ENCODE measurements at regions not wholly inside any gene's neighbourhood (a gene's known extent, or its start where the extent isn't known, plus 50 kb on each side); places are given as distances from the start of the nearest gene placed in this dataset.
"Not testable (repeated sequence)": the region's sequence is repeated elsewhere in the genome, so short reads cannot be mapped to it uniquely, and the experiment has no call there.

DNA sequence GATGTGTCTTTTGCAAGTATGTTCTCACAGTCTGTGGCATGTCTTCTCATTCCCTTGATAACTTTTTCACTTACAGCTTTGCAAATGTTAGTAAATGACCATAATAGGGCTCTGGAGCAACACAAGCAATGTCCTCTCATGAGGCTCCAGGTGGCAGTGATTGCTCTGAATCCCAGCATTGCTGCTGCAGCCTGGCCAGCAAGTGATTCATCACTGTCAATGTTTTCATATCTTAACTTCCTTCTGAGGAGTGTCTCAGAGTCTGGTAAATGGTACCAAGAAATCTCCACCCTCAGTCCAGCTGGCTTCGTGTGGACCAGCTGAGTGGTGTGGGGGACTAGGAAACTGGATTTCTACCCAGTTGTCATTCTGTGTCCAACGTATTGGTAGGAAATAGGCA, 139.6 kb downstream of the MYLK4 start:
- no peak for DNase-seq (ENCODE audit: low read depth in 3 of 3)

DNA sequence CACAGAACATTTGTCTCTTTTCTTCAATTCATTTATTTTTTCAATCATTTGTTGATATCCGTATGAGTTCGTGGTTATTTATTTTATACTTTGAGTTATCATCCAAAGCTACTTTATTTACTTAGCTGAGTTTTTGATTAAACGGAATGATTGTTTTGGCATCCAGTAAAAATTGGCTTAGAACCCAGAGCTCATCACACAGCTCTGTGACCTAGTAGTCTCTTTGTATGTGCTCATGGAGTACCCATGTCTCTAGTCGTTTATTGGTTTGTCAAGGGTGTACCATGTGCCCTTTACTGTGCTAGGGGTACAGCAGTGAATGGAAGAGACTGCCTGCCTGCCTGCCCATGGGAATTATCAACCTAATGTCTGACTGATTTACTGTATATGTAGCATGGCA, 142.2 kb downstream of the MYLK4 start:
- DNase-seq (ENCODE audit: low read depth in 3 of 3), result no peak

DNA sequence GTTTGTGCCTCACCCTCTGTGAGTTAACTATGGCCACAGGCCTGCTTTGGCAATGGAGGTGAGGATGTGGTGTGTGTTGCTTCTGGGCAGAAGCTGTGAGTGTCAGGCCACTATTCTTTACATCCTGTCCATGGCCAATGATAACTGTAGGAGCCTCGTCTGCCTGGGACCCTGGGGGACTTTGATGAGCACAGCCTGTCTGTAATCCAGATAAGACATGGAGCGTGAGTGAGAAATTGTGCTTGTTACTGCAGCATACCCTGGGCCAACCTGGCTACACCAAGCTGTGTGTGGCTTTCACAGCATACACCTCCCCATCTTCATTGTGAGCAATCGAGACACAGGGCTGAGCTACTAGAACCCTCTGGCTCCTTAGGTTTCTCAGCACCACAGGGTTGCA, 150.4 kb downstream of the MYLK4 start:
- no peak for DNase-seq (ENCODE audit: low read depth in 3 of 3)

DNA sequence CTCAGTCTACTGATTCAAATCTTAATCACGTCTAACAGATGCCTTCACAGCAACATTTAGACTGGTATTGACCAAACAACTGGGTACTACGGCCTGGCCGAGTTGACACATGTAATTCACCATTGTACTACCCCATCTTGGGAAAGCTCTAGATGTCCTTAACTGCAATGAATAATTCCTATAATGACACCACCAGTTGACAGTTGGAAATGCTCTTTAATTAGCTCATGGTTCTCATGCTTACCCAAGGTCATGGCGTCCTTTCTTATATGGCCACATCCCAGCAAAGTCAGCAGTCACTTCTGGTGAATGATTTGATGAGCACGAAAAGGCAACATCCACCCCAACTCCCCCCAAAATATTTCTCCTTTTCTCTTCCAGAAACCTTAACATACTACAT, 150.9 kb downstream of the MYLK4 start:
- no peak for DNase-seq (ENCODE audit: low read depth in 3 of 3)

DNA sequence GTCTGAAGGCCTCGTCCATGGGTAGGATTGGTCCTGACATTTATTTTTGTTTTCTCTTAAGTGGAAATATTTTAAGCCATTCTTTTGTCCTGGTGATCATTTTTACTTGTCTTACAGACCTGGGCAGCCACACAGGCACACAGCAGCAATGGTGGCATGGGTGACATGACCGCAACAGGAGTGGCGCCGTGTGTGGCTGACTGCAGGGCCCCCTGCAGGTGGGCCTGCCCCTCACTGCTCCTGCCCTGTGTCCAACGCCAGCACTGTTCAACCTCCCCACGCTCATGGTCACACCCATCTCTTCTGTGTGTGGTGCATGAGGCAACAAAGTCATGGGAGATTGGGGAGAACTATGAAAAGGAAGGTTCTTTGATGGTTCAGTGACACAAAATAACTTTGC, 151.9 kb downstream of the MYLK4 start:
- no peak for DNase-seq (ENCODE audit: low read depth in 3 of 3)

DNA sequence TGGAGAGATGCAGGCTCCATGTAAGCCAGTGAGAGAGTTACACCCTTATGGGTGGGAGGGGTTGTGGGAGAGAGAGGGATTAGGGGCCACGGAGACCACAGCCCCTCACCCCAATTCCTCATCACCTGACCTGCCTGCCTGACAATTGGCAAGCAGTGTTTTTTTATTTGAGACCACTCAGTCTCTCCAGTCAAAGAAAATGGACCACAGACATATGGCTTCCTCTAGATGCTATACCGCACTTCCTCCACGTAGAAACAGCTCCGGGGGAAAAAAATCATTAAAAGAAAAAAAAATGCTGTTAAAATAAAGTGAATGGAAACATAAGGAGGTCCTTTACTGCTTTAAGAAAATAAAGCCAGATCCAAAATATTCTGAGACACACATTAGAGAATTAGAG, 152.7 kb downstream of the MYLK4 start:
- DNase-seq (ENCODE audit: low read depth in 3 of 3), result no peak

DNA sequence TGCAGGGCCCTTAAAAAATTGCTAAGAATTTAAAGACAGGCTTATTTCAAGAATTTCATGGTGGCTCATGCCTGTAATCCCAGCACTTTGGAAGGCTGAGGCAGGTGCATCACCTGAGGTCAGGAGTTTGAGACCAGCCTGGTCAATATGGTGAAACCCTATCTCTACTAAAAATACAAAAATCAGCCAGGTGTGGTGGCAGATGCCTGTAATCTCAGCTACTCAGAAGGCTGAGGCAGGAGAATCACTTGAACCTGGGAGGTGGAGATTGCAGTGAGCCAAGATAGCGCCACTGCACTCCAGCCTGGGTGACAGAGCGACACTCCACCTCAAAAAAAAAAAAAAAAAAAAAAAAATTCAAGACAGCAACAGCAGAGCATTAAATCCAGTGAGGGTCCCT, 153.3 kb downstream of the MYLK4 start:
- DNase-seq (ENCODE audit: low read depth in 3 of 3), result not testable (repeated sequence)

DNA sequence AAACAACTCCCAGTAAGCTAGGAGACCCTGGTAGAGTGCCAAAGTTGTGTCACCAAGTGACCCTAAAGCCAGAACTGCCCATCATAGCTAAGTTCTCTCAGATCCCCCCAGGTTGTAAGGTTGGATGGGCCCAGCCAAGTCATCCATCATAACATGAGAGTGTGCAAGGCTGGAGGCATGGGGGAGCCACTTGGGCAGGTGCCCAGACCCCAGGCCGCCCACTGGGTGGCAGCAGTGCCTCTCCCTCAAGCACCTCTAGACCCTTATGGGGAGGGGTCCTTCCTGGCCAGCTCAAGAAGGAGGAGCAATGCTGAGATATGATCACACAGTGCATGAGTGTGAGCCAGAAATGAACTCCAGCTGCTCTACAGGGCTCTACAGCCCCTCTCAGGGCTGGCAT, 154.5 kb downstream of the MYLK4 start:
- DNase-seq (ENCODE audit: low read depth in 3 of 3), result no peak

DNA sequence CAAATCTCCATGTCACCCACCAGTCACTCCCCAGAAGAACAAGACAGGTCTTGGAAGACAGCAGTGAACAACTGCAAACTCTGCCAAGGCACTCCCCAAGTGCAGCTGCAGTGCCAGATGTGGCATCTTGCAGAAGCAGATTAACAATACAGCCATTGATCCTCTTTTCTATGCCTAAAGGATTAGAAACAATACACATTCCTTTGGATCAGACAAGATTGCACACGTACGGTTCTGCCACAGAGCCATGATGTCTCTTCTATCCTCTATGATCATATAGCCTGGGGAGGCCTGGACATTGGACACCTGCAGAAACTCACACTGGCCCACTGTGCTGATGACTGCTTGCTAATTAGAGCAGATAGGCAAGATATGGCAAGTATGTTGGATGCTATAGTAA, 155.9 kb downstream of the MYLK4 start:
- no peak for DNase-seq (ENCODE audit: low read depth in 3 of 3)

DNA sequence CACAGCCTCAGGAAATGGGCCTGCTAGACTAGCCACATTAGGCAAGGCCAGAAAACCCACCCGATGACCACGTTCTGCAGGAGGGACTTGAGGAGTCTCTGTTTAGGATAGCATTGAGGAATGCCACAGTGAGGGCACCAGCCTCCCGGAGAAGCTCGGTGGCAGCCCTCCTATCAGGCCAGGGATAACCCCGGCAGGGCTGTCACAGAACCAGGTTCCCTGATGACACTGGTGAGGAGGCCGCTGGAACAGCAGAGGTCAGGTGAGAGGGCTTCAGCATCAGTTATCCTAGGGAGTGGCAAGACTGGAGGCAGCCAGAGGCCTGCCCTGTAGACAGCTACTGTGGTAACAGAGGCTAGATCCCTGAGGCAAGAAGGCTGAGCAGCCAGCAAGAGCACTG, 157.6 kb downstream of the MYLK4 start:
- no peak for DNase-seq (ENCODE audit: low read depth in 3 of 3)

DNA sequence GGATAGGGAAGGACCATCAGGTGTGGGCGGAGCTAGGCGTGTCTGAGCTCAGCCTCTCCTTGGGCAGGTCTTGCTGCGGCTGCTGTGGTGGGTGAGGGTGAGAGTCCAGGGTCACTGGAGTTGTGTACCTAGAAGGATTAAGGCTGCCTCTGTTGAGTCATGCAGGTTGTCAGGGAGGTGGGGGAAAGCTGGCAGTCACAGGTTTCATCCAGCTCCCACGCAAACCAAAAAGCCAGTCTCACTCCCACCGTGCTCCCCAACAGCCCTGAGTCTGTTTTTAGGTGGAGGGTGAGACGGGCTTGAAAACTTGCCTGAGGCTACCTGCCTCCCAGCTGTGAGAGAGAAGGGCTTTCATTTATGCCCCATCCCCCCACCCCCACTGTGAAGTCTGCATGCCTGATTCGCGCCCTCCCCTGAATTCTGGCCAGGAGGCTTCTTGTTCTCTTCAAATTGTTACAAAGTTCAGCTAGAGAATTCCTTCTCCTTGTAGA, 161.5 kb downstream of the MYLK4 start:
- DNase-seq (ENCODE audit: low read depth in 3 of 3), result no peak

DNA sequence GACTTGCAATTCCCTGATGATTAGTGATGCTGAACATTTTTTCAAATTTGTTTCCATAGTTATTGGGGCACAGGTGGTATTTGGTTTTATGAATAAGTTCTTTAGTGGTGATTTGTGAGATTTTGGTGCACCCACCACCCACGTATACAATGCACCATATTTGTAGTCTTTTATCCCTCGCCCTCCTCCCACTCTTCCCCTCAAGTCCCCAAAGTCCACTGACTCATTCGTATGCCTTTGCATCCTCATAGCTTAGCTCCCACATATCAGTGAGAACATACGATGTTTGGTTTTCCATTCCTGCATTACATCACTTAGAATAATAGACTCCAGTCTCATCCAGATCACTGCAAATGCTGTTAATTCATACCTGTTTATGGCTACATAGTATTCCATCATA, 167.3 kb downstream of the MYLK4 start:
- no peak for DNase-seq (ENCODE audit: low read depth in 3 of 3)

DNA sequence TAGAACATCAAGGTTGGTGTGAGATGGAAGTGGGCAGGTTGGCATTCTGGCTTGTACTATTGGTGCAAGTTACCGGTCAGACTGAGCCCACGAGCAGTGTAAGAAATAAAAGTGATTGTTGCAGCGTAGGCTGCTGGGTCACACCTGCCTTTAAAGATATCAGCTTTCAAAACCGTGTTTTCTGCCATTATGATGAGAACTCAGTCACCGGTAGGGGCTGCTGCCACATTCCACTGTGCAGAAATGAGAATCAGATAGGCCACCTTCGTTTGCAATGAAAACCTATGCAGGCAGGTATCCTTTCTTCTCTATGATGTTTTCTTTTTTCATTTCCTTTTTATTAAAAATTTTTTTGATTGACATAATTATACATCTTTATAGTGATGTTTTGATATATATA, 168.5 kb downstream of the MYLK4 start:
- DNase-seq (ENCODE audit: low read depth in 3 of 3), result no peak

DNA sequence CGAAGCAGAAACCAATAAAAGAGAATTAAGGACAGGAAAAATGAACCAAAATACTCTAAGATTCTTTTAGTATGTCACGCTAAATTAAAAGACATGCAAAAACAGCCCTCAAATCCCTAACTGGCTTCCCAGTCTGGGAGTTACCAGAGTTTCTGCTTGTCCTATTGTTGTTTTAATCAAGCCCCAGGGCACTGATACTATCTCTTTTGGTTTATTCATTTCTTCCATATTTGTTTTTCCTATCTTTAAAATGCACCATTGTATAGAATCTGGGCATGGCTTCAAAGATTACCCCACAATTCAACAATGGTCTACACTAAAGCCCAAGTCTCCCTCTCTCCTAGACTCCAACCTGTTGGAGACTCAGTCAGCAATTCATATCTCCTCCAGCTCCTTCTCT, 169.1 kb downstream of the MYLK4 start:
- DNase-seq (ENCODE audit: low read depth in 3 of 3), result no peak

DNA sequence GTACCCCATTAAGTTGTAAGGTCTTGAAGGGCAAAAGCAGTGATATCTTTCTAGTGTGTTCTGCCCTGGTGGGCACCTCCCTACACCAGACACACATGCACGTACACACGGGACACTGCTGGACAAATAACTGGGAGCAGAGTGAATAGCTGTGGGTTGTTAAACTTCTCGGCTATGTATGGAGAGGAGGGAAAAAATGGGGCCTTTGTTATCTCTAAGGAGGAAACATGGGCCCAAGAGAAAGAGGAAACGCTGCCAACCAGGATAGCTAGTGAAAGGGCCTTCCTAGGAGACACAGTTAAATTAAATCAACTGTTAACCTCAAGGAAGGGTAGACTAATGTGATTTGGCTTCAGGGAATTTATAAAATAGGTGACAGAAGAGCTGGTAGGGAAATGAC, 169.7 kb downstream of the MYLK4 start:
- DNase-seq (ENCODE audit: low read depth in 3 of 3), result no peak

DNA sequence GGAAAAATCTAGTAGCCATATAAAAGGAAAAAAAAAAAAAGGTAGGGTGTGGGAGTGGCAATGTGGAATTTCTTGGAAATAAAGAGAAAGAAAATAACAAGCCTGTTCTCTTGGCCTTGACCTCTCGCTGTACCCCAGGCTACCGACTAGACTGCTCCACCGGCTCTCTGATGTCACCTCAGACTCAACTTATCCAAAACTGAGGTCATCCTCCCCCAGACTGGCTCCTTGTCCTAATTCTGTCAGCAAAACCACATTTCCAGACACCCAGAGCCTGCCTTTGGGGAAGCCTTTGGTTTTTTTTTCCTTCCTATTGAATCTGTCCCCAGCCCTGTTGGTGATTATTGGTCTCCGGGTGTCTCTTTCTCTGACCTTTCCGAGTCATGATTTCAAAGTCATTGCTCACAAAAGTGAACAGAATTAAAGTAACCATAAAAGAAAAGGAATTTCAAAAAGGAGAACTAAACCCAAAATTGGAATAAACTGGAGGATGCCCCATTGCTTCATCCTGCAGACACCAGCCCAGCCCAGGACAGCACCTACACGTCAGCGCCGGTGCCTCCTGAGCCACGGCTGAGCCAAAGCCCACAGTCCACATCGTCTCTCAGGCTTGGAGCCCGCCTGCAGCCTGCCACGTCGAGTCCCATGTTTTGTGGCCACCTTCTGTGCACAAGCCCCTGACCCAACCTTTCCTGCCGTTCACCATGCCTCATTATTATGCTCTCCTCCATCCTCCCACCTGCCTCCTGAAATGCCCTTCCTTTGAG, 170.7 kb downstream of the MYLK4 start:
- DNase-seq (ENCODE audit: low read depth in 3 of 3), result no peak

DNA sequence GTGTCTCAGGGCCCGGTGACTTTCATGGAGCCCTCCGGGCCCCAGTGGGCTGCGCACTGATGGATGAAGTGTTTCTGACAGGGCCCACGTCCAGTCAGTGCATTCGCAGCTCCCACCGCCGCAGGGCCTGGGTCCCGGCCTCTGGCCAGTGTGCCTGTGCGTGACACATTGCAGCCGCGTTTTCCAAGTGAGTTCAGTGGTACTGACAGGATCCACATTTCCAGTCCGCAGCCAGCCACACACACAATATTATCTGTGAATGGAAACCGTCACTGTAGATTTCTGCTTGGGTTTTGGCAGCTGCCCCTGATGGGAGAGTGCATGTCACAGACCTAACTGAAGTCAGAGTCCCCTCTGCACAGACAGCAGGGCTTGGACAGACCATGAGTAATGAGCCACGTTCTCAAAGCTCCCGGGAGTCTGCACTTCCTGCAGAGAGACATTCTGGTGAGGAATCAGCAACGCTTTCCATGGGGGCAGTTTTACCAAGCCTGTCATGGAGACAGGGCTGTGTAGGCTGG, 171.4 kb downstream of the MYLK4 start:
- no peak for DNase-seq (ENCODE audit: low read depth in 3 of 3)

DNA sequence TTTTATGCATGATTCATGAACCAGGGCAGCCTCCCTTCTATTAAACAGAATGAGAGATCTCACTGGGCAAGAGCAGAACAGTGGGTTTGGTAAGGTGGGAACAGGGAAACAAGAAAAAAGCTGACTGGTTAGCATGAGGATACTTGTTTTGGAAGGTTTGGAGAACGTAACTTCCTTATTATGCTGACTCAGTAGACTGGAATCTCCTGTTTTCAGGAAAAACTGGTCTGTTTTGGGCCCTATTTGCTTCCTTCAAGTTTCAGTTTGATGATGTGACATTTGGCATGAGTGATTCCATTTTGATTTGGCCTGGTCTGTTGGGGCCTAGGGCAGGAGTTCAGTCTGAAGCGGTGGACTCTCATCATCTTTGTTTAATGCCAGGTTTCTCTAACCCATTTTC, 172.0 kb downstream of the MYLK4 start:
- no peak for DNase-seq (ENCODE audit: low read depth in 3 of 3)

DNA sequence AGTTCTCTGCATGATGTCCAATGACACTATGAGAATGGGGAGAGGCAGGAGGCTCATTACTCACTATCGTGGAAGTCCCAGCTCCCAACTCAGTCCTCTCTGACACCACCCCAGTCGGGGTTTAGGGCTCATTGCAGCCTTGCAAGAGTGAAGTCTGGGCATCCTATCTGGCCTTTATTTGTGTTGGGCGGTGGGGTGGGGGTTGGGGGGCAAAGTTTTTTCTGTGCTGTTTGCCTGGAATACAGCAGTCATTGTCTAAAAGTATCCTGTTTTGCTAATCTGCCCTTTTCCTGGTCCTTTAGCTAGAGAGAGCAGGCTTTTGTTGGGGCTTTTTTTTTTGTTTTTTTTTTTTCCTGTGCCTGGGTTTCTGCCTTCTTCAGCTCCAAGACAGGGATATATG, 174.2 kb downstream of the MYLK4 start:
- DNase-seq (ENCODE audit: low read depth in 3 of 3), result no peak

DNA sequence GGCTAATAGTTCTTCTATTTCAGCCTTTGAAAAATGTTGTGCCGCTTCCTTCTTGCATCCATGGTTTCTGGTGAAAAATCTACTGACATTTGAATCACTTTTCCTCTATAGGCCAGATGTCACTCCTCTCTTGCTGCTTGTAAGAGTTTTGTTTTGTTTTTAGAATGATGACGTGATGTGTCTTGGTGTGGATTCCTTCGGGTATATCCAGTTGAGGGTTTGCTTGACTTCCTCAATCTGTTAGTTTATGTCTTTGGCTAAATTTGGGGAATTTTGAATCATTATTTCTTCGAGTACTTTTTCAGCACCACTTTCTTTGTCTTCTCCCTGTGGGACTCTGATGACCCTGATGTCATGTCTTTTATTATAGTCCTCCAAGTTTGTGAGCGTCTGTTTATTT, 175.5 kb downstream of the MYLK4 start:
- DNase-seq (ENCODE audit: low read depth in 3 of 3), result no peak

DNA sequence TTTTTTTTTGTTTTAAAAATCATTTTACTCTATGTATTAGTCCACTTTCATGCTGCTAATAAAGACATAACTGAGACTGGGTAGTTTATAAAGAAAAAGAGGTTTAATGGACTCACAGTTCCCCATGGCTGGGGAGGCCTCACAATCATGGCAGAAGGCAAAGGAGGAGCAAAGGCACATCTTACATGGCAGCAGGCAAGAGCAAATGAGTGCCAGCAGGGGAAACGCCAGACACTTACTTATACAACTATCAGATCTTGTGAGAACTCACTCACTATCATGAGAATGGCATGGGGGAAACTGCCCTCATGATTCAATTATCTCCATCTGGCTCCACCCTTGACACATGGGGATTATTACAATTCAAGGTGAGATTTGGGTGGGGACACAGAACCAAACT, 181.3 kb downstream of the MYLK4 start:
- not testable (repeated sequence) for DNase-seq (ENCODE audit: low read depth in 3 of 3)

DNA sequence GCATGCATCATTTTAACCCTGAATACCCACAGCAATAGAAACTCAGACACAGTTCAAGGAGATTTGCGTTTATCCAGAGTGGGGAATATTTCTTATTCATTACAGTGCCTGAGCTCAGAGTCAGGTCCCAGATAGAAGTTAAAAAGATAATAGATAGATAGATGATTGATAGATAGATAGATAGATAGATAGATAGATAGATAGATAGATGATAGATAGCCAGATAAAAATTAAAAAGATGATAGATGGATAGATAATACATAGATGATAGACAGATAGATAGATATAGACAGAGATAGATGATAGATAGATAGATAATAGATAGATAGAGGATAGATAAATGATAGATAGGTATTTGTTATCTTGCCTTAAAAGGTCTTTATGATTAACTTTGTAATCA, 184.7 kb downstream of the MYLK4 start:
- DNase-seq (ENCODE audit: low read depth in 3 of 3), result no peak

DNA sequence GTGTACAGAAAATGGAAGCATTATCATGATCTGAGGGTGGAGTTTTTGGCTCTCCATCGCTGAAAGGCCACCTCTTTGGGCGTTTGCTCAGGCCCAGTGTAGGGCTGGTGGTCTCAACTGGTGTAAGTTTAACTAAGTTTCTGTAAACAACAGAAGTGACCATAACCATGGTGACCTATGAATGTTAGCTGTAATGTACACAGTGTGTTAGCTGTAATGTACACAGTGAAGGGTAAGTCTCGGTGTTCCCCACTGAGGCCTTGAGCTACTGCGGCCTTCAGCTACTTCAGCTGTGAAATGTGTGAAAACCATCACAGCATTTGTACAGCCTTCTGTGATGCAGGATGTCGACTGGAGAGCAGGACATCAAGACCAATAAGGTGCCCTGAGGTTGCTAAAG, 185.2 kb downstream of the MYLK4 start:
- no peak for DNase-seq (ENCODE audit: low read depth in 3 of 3)

DNA sequence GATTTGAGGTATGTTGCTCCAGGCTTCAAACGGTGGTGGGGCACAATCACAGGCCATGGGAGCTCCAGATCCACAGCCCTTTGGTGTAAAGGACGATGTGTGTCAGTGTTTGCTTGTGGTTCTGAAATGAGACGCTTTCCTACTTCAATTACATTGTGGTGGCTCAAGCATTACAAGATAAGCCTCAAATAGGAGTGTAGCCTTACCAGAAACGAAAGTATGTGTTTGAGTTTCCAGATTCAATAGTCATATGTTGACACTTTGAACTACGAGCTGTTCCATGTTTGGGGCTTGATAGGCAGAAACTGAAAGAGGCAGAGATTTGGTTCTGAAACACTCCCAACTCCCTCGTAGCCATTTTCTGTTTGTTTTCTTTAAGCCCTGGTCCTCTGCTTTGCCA, 187.1 kb downstream of the MYLK4 start:
- no peak for DNase-seq (ENCODE audit: low read depth in 3 of 3)
